GM12878 (cell line): ENCODE measurements at regions not wholly inside any gene's neighbourhood (a gene's known extent, or its start where the extent isn't known, plus 50 kb on each side); places are given as distances from the start of the nearest gene placed in this dataset.

Experiments
- ATAC-seq: fragments of 200-7000 bp; cut with Tn5 transposase; 3 replicates; pipeline ENCODE4 v1.9.1; 2020; ENCODE audit warnings: mild to moderate bottlenecking, moderate library complexity
- BruUV-seq: library from RNA; stranded (reverse); fragments of 400-500 nt; replicated peaks from 2 replicates; lab custom pipeline; 2021; lab: Mats Ljungman, UMichigan
- CTCF ChIA-PET: fragments of 300-600 bp; sonication (Branson Sonifier 250); formaldehyde crosslinking; extraction: SDS; loops from one replicate; lab custom pipeline; 2021; ENCODE audit warnings: inconsistent platforms; lab: Yijun Ruan, JAX
- POLR2A ChIA-PET: fragments of 350-600 bp; formaldehyde crosslinking; extraction: SDS; loops from one replicate; lab custom pipeline; 2021; ENCODE audit warnings: inconsistent platforms; lab: Charles Lee
- RAD21 ChIA-PET: fragments of 300-600 bp; sonication (Branson Sonifier 250); formaldehyde crosslinking; loops from one replicate; lab custom pipeline; 2023; ENCODE audit warnings: antibody characterized with exemption; ENCODE audit not compliant: unreplicated experiment; lab: Charles Lee
- SMC1A ChIA-PET: fragments of 300-600 bp; sonication (Branson Sonifier 250); formaldehyde crosslinking; loops from one replicate; lab custom pipeline; 2023; ENCODE audit not compliant: unreplicated experiment, uncharacterized antibody; lab: Charles Lee
- DNase-seq: peaks from one replicate; pipeline ENCODE4 v3.0.0-alpha.2; 2011; ENCODE audit warnings: low read depth, low spot score
- FAIRE-seq: peaks from 3 replicates; lab custom pipeline; 2011; peaks lifted over from hg19 to GRCh38; lab: Jason Lieb, UNC
- H2AFZ ChIP-seq: 2 replicates; pipeline ENCODE4 v1.6.0; 2011; ENCODE audit warnings: low read depth, low read length, control low read depth; ENCODE audit not compliant: control insufficient read depth
- H3K27ac ChIP-seq: 2 replicates; pipeline ENCODE4 v1.5.1; 2011; ENCODE audit warnings: control low read depth; ENCODE audit not compliant: control insufficient read depth, insufficient read depth
- H3K27me3 ChIP-seq, 2 experiments: replicated peaks in 1 of 2; 2 replicates each; pipeline versions ENCODE4 v1.6.0 to v1.6.1; 2011; ENCODE audit warnings: low read length in 1 of 2; ENCODE audit not compliant: control insufficient read depth in 2 of 2, insufficient read depth in 2 of 2
- H3K36me3 ChIP-seq, 2 experiments: 2 replicates each; pipeline ENCODE4 v1.5.1; 2011; ENCODE audit warnings: low read length in 1 of 2; ENCODE audit not compliant: control insufficient read depth in 2 of 2, insufficient read depth in 2 of 2
- H3K4me1 ChIP-seq: 2 replicates; pipeline ENCODE4 v1.6.1; 2011; ENCODE audit warnings: mild to moderate bottlenecking, low read length, moderate library complexity, mixed read lengths; ENCODE audit not compliant: control insufficient read depth, insufficient read depth
- H3K4me2 ChIP-seq: 2 replicates; pipeline ENCODE4 v1.6.0; 2011; ENCODE audit warnings: control low read depth; ENCODE audit not compliant: control insufficient read depth, insufficient read depth
- H3K4me3 ChIP-seq: fragments of 200-600 bp; sonication (generic); 2 replicates; pipeline ENCODE4 v1.5.1; 2016
- H3K79me2 ChIP-seq: 2 replicates; pipeline ENCODE4 v1.6.0; 2011; ENCODE audit warnings: low read length; ENCODE audit not compliant: control insufficient read depth, insufficient read depth
- H3K9ac ChIP-seq: 2 replicates; pipeline ENCODE4 v1.8.0; 2011; ENCODE audit warnings: low read length, control low read depth, mixed read lengths; ENCODE audit not compliant: control insufficient read depth, insufficient read depth
- H3K9me3 ChIP-seq: replicated peaks from 3 replicates; pipeline ENCODE4 v1.5.1; 2011; ENCODE audit warnings: mild to moderate bottlenecking, low read length; ENCODE audit not compliant: control insufficient read depth, insufficient read depth
- H4K20me1 ChIP-seq: 2 replicates; pipeline ENCODE4 v1.6.0; 2011; ENCODE audit not compliant: control insufficient read depth, insufficient read depth
- BMI1 ChIP-seq: fragments of 450-650 bp; IDR thresholded peaks from 2 replicates; pipeline ENCODE4 v1.6.1; 2016; ENCODE audit warnings: mild to moderate bottlenecking, moderate library complexity, borderline replicate concordance
- ETV6 ChIP-seq, 2 experiments: fragments of 450-650 bp in 1 of 2; IDR thresholded peaks in 1 of 2; conservative IDR thresholded peaks in 1 of 2; 2 replicates each; pipeline ENCODE4 v1.6.1; 2014; ENCODE audit warnings: antibody characterized with exemption in 1 of 2, borderline replicate concordance in 1 of 2, low read depth in 1 of 2, mild to moderate bottlenecking in 1 of 2, moderate library complexity in 1 of 2
- GATAD2B ChIP-seq: fragments of 450-650 bp; conservative IDR thresholded peaks from 2 replicates; pipeline ENCODE4 v1.6.1; 2017; ENCODE audit warnings: low read depth, mild to moderate bottlenecking, moderate library complexity
- PML ChIP-seq: IDR thresholded peaks from 2 replicates; pipeline ENCODE4 v1.6.1; 2012; ENCODE audit warnings: low read length, inconsistent platforms
- POU2F2 ChIP-seq: IDR thresholded peaks from 3 replicates; pipeline ENCODE4 v1.6.1; 2011; ENCODE audit warnings: low read depth, mild to moderate bottlenecking, low read length, borderline replicate concordance
- SMC3 ChIP-seq: IDR thresholded peaks from 2 replicates; pipeline ENCODE4 v1.6.1; 2011; ENCODE audit warnings: low read length, improper control_type of control experiment, borderline replicate concordance
- SREBF2 ChIP-seq: IDR thresholded peaks from 2 replicates; pipeline ENCODE4 v1.6.1; 2012; ENCODE audit warnings: mild to moderate bottlenecking, low read length
- STAT3 ChIP-seq: IDR thresholded peaks from 2 replicates; pipeline ENCODE4 v1.6.1; 2011; ENCODE audit warnings: low read depth, low read length, improper control_type of control experiment
- ZNF24 ChIP-seq: fragments of 450-650 bp; IDR thresholded peaks from 2 replicates; pipeline ENCODE4 v1.6.1; 2017; ENCODE audit warnings: antibody characterized with exemption, mild to moderate bottlenecking
- in situ Hi-C: fragments of 300-500 bp; cut with MboI; formaldehyde crosslinking; loops from 9 replicates; pipeline ENCODE4 v1.14.3; 2018; ENCODE audit warnings: mixed read lengths
- intact Hi-C: fragments of 100-400 bp; cut with micrococcal nuclease; formaldehyde crosslinking; loops from one replicate; pipeline ENCODE4 v1.14.2; 2022; ENCODE audit not compliant: unreplicated experiment
- TF ChIP-seq, protein P1 (sequence below): fragments of 450-650 bp; IDR thresholded peaks from 2 replicates; pipeline ENCODE4 v1.6.1; 2017; ENCODE audit warnings: mild to moderate bottlenecking, moderate library complexity
- TF ChIP-seq, protein P2 (sequence below): fragments of 450-650 bp; IDR thresholded peaks from 2 replicates; pipeline ENCODE4 v1.6.1; 2017; ENCODE audit warnings: low read depth, mild to moderate bottlenecking, moderate library complexity
- TF ChIP-seq, protein P3 (sequence below): fragments of 450-650 bp; IDR thresholded peaks from 2 replicates; pipeline ENCODE4 v1.6.1; 2016; ENCODE audit warnings: mild to moderate bottlenecking

DNA sequence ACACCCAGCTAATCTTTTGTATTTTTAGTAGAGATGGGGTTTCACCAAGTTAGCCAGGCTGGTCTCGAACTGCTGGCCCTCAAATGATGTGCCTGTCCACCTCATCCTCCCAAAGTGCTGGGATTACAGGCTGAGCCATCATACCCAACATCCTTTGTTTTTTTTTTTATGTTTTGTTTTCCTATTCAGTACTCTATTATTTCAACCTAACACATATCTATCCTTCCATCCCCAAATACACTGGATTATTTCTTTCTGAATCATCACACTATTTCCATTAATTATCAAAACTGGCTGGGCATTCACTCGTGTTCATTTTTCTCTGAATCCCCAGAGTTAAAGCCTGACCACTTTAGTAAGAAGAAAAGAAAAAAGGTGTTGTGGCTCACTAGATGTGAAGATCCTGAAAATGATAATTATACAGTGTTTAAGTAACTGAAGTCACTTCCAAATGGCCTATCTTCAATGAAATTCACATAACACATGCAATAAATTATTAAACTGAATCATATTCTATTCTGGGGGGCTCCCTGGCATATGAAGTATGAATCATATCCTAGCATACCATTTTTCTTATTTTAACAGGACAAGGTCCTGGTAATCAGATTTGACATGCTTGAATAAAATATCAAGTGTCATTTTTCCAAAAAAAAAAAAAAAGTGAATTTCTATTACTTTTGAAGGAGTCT is 1754.2 kb downstream of the BRINP3 start (continued):
- TF ChIP-seq ZNF24 (no peak), BMI1 (no peak), ETV6 (conservative IDR thresholded peaks at IDR 0.05 in 1 of 2, IDR thresholded peaks at IDR 0.05 in 1 of 2; ENCODE audit: borderline replicate concordance in 1 of 2, low read depth in 1 of 2) (no peak), POU2F2 (no peak)
- TF ChIP-seq, protein P1, sequence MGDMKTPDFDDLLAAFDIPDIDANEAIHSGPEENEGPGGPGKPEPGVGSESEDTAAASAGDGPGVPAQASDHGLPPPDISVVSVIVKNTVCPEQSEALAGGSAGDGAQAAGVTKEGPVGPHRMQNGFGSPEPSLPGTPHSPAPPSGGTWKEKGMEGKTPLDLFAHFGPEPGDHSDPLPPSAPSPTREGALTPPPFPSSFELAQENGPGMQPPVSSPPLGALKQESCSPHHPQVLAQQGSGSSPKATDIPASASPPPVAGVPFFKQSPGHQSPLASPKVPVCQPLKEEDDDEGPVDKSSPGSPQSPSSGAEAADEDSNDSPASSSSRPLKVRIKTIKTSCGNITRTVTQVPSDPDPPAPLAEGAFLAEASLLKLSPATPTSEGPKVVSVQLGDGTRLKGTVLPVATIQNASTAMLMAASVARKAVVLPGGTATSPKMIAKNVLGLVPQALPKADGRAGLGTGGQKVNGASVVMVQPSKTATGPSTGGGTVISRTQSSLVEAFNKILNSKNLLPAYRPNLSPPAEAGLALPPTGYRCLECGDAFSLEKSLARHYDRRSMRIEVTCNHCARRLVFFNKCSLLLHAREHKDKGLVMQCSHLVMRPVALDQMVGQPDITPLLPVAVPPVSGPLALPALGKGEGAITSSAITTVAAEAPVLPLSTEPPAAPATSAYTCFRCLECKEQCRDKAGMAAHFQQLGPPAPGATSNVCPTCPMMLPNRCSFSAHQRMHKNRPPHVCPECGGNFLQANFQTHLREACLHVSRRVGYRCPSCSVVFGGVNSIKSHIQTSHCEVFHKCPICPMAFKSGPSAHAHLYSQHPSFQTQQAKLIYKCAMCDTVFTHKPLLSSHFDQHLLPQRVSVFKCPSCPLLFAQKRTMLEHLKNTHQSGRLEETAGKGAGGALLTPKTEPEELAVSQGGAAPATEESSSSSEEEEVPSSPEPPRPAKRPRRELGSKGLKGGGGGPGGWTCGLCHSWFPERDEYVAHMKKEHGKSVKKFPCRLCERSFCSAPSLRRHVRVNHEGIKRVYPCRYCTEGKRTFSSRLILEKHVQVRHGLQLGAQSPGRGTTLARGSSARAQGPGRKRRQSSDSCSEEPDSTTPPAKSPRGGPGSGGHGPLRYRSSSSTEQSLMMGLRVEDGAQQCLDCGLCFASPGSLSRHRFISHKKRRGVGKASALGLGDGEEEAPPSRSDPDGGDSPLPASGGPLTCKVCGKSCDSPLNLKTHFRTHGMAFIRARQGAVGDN, result no peak

DNA sequence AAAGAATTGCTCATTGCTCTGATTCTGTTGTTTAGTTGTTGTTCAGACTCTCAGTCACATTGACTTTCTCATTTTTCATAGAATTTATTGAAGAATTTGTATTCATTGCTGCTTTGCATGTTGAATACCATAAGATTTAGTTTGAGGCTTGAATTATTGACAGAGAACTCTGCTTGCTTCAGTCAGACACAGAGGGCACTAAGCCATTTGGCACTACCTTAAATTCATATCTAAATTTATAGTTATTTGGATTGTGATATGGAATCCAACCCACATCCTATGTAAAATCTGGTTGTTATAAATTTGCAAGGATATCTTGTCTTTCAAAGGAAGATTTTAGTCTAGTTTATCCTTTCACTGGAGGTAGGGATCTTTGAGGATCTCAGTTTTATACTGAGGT is 1748.6 kb downstream of the BRINP3 start:
- no peak for DNase-seq
- Histone ChIP-seq H3K27me3 (no peaks in the 10 kb centered on the region), H3K27ac (no peak overlapping the region), H3K4me1 (no peaks in the 10 kb centered on the region), H3K9ac (no peak overlapping the region), H3K9me3 (no peaks in the 10 kb centered on the region), H3K36me3 (no peaks in the 10 kb centered on the region), H3K4me3 (no peak overlapping the region), H2AFZ (no peak overlapping the region), H3K4me2 (no peak overlapping the region), H4K20me1 (no peaks in the 10 kb centered on the region), H3K79me2 (no peaks in the 10 kb centered on the region)
- ChIA-PET SMC1A (no interaction called here), POLR2A (no interaction called here), CTCF (no interaction called here), RAD21 (no interaction called here)
- intact Hi-C loops (no loop called here), in situ Hi-C loops (no loop called here)
- no TSS peak for BruUV-seq
- ATAC-seq, result no peak
- FAIRE-seq, result no peak
- no peak for TF ChIP-seq STAT3
- TF ChIP-seq, protein P2, sequence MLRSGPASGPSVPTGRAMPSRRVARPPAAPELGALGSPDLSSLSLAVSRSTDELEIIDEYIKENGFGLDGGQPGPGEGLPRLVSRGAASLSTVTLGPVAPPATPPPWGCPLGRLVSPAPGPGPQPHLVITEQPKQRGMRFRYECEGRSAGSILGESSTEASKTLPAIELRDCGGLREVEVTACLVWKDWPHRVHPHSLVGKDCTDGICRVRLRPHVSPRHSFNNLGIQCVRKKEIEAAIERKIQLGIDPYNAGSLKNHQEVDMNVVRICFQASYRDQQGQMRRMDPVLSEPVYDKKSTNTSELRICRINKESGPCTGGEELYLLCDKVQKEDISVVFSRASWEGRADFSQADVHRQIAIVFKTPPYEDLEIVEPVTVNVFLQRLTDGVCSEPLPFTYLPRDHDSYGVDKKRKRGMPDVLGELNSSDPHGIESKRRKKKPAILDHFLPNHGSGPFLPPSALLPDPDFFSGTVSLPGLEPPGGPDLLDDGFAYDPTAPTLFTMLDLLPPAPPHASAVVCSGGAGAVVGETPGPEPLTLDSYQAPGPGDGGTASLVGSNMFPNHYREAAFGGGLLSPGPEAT, result no peak
- TF ChIP-seq SMC3, result no peak
- no peak for TF ChIP-seq PML
- no peak for TF ChIP-seq GATAD2B
- TF ChIP-seq SREBF2, result no peak
- TF ChIP-seq, protein P3, sequence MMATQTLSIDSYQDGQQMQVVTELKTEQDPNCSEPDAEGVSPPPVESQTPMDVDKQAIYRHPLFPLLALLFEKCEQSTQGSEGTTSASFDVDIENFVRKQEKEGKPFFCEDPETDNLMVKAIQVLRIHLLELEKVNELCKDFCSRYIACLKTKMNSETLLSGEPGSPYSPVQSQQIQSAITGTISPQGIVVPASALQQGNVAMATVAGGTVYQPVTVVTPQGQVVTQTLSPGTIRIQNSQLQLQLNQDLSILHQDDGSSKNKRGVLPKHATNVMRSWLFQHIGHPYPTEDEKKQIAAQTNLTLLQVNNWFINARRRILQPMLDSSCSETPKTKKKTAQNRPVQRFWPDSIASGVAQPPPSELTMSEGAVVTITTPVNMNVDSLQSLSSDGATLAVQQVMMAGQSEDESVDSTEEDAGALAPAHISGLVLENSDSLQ, result no peak
- TF ChIP-seq, protein P1, result no peak
